ENCODE measurements at regions not wholly inside any gene's neighbourhood (a gene's known extent, or its start where the extent isn't known, plus 50 kb on each side); places are given as distances from the start of the nearest gene placed in this dataset.

GRCh38 chr22:48949375-48950149, 878.1 kb downstream of the BRD1 start:
- DNase-seq (ENCODE audit: low read depth) = no peak
- TF ChIP-seq CTCF (IDR thresholded peaks at IDR 0.05; ENCODE audit: insufficient read depth, low read depth, low read length) = no peak
- CTCF ChIA-PET = no interaction called here

GRCh38 chr22:48948575-48949170, 879.0 kb downstream of the BRD1 start:
- DNase-seq (ENCODE audit: low read depth) = no peak
- ChIA-PET CTCF (no interaction called here), POLR2A (no interaction called here)
- no peaks in the 10 kb centered on the region for H3K36me3 ChIP-seq (ENCODE audit: control insufficient read depth, insufficient read depth, low read length)
- TF ChIP-seq CTCF (IDR thresholded peaks at IDR 0.05; ENCODE audit: insufficient read depth, low read depth, low read length) = no peak
- H3K4me3 ChIP-seq (ENCODE audit: low read depth, low read length) = no peak overlapping the region
- H3K27me3 ChIP-seq (ENCODE audit: control insufficient read depth, insufficient read depth, low read length) = no peaks in the 10 kb centered on the region

More at GRCh38 chr22:48949375-48950149, 878.1 kb downstream of the BRD1 start:
- no peak overlapping the region for H3K4me3 ChIP-seq (ENCODE audit: low read depth, low read length)
- POLR2A ChIA-PET = no interaction called here
- H3K27me3 ChIP-seq (ENCODE audit: control insufficient read depth, insufficient read depth, low read length) = no peaks in the 10 kb centered on the region
- no peaks in the 10 kb centered on the region for H3K36me3 ChIP-seq (ENCODE audit: control insufficient read depth, insufficient read depth, low read length)

- CTCF ChIA-PET = no interaction called here
- Histone ChIP-seq H3K36me3 (ENCODE audit: control insufficient read depth, insufficient read depth, low read length) (no peaks in the 10 kb centered on the region), H3K27me3 (ENCODE audit: control insufficient read depth, insufficient read depth, low read length) (no peaks in the 10 kb centered on the region), H3K4me3 (ENCODE audit: low read depth, low read length) (no peak overlapping the region)
- TF ChIP-seq CTCF (IDR thresholded peaks at IDR 0.05; ENCODE audit: insufficient read depth, low read depth, low read length) = no peak
- POLR2A ChIA-PET = no interaction called here
- DNase-seq (ENCODE audit: low read depth) = no peak
These were observed 880.0 kb downstream of the BRD1 start for GRCh38 chr22:48947636-48948035.

- H3K27me3 ChIP-seq (ENCODE audit: control insufficient read depth, insufficient read depth, low read length) = no peaks in the 10 kb centered on the region
- no peak for TF ChIP-seq CTCF (IDR thresholded peaks at IDR 0.05; ENCODE audit: insufficient read depth, low read depth, low read length)
- CTCF ChIA-PET = no interaction called here
- no peak for DNase-seq (ENCODE audit: low read depth)
- POLR2A ChIA-PET = no interaction called here
- no peak overlapping the region for H3K4me3 ChIP-seq (ENCODE audit: low read depth, low read length)
- no peaks in the 10 kb centered on the region for H3K36me3 ChIP-seq (ENCODE audit: control insufficient read depth, insufficient read depth, low read length)
These were observed 881.8 kb downstream of the BRD1 start for GRCh38 chr22:48945621-48946458.

Data from BJ (cell line).